Kidney epithelial cell (primary cell): ENCODE measurements at regions not wholly inside any gene's neighbourhood (a gene's known extent, or its start where the extent isn't known, plus 50 kb on each side); places are given as distances from the start of the nearest gene placed in this dataset.

Experiments used
- DNase-seq: peaks from one replicate; pipeline ENCODE4 v3.0.0-alpha.2; 2010; ENCODE audit warnings: low read depth
- H3K27me3 ChIP-seq: 2 replicates; pipeline ENCODE4 v1.6.0; 2011; ENCODE audit warnings: low read length; ENCODE audit not compliant: control insufficient read depth, insufficient read depth
- H3K36me3 ChIP-seq: 2 replicates; pipeline ENCODE4 v1.5.1; 2011; ENCODE audit warnings: low read length; ENCODE audit not compliant: control insufficient read depth, insufficient read depth
- H3K4me3 ChIP-seq: 2 replicates; pipeline ENCODE4 v1.5.1; 2011; ENCODE audit warnings: low read depth, mild to moderate bottlenecking, control low read depth, low read length
- CTCF ChIP-seq: IDR thresholded peaks from 2 replicates; pipeline ENCODE4 v1.5.1; 2011; ENCODE audit warnings: mild to moderate bottlenecking, moderate library complexity, low read length, control low read depth, inconsistent platforms; ENCODE audit not compliant: insufficient read depth, poor library complexity, severe bottlenecking

DNA sequence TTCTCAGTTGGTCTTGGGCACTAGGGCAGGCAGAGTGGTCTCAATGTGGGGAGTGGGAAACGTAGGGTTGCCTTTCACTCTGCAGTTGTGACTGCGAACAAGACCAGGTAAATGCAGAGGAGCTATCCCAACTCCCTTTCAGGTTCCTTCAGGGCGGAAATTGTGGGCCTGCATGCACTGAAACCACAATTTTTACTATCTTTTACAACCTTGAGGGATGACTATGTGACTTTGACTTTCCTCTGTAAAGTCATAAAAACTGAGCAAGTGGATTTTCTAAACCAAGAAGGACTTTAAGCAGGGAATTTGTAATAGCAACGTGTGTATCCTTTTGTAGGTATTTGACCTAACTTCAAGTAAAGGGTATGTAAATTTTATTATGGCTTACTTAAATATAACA lies 171.4 kb upstream of the CADPS start:
- DNase-seq = no peak

GRCh38 chr3:63047068-63047467 lies 171.9 kb upstream of the CADPS start:
- H3K4me3 ChIP-seq = no peak overlapping the region
- no peaks in the 10 kb centered on the region for H3K27me3 ChIP-seq
- H3K36me3 ChIP-seq = no peaks in the 10 kb centered on the region
- no peak for TF ChIP-seq CTCF
- no peak for DNase-seq

More for the DNA sequence above, 171.4 kb upstream of the CADPS start:
- Histone ChIP-seq H3K4me3 (no peak overlapping the region), H3K27me3 (no peaks in the 10 kb centered on the region), H3K36me3 (no peaks in the 10 kb centered on the region)
- TF ChIP-seq CTCF = no peak

DNA sequence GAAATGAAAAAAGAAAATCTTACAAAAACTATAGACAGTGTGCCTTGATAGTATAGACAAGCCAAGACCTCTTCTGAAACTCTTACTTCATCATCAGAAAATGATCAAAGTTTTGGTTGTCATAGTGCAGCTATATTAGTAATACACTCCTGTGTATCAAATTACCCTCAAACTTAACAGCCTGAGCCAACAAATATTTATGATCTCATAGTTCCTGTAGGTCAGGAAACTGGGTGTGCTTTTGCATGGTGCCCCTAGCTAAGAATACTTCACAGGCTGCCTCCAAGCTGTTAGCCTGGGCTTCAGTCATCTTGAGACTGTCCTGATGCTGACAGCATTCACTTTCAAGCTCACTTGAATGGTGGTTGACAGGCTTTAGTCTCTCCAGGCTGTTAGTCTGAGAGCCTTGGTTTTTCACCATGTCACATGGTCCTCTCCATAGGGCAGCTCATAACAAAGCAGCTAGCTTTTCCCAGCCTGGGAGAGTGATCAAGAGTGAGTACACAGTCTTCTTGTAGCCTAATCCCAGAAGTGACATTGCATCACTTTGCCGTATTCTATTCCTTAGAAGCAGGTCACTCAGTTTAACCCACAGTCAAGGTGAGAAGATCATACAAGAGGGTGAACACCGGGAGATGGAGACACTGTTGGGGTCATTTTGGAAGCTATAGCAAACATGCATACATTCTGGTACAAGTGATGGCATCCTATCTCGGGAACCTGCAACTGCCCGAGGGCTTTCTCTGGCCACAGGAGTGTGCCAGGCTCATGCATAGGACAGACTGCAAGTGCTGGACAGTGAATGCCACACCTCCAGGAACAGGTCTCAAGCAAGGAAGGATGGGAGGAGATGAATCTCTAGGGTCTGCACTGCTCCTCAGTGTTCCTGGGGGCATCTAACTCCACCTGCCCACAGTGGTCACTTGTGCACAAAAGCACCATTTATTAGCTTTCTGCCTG lies 173.4 kb upstream of the CADPS start:
- Histone ChIP-seq H3K27me3 (no peaks in the 10 kb centered on the region), H3K36me3 (no peaks in the 10 kb centered on the region), H3K4me3 (no peak overlapping the region)
- no peak for DNase-seq
- no peak for TF ChIP-seq CTCF

GRCh38 chr3:63050548-63051177 lies 175.4 kb upstream of the CADPS start:
- Histone ChIP-seq H3K36me3 (no peaks in the 10 kb centered on the region), H3K4me3 (no peak overlapping the region), H3K27me3 (no peaks in the 10 kb centered on the region)
- TF ChIP-seq CTCF = no peak
- DNase-seq = no peak

GRCh38 chr3:63051920-63052319 lies 176.7 kb upstream of the CADPS start:
- TF ChIP-seq CTCF = no peak

More at GRCh38 chr3:63051920-63052319, 176.7 kb upstream of the CADPS start:
- no peak for DNase-seq
- no peak overlapping the region for H3K4me3 ChIP-seq
- no peaks in the 10 kb centered on the region for H3K36me3 ChIP-seq
- no peaks in the 10 kb centered on the region for H3K27me3 ChIP-seq
